MM.1S (cell line): ENCODE measurements at regions not wholly inside any gene's neighbourhood (a gene's known extent, or its start where the extent isn't known, plus 50 kb on each side); places are given as distances from the start of the nearest gene placed in this dataset.

Experiments
- CTCF ChIP-seq: fragments of 300-600 bp; sonication (generic); IDR thresholded peaks from 2 replicates; pipeline ENCODE4 v1.5.1; 2016; ENCODE audit warnings: antibody characterized with exemption, low read length, mixed read lengths
- EZH2phosphoT487 ChIP-seq: fragments of 300-600 bp; sonication (generic); IDR thresholded peaks from 2 replicates; pipeline ENCODE4 v1.6.1; 2018; ENCODE audit warnings: antibody characterized with exemption, low read length

- TF ChIP-seq EZH2phosphoT487 (no peak), CTCF (no peak)
Measured at GRCh38 chr16:80454802-80455201, 86.0 kb upstream of the DYNLRB2 start.
